Trophoblast cell (in vitro differentiated cells and primary cell): ENCODE measurements at regions not wholly inside any gene's neighbourhood (a gene's known extent, or its start where the extent isn't known, plus 50 kb on each side); places are given as distances from the start of the nearest gene placed in this dataset.
"Not testable (repeated sequence)": the region's sequence is repeated elsewhere in the genome, so short reads cannot be mapped to it uniquely, and the experiment has no call there.

Experiments used
- DNase-seq, 2 donors: peaks; one replicate each; pipeline ENCODE4 v3.0.0-alpha.2; 2016
- H2AFZ ChIP-seq: 2 replicates; pipeline ENCODE4 v1.6.1; 2013; ENCODE audit warnings: low read length, moderate library complexity, mild to moderate bottlenecking; ENCODE audit not compliant: insufficient read depth, poor library complexity
- H2AK5ac ChIP-seq: 2 replicates; pipeline ENCODE4 v1.6.1; 2013; ENCODE audit warnings: mild to moderate bottlenecking, low read length
- H2BK120ac ChIP-seq: 2 replicates; pipeline ENCODE4 v1.6.1; 2013; ENCODE audit warnings: low read length, mild to moderate bottlenecking, moderate library complexity; ENCODE audit not compliant: insufficient read depth, poor library complexity
- H2BK12ac ChIP-seq: 2 replicates; pipeline ENCODE4 v1.6.1; 2013; ENCODE audit warnings: mild to moderate bottlenecking, low read length, moderate library complexity
- H2BK5ac ChIP-seq: 2 replicates; pipeline ENCODE4 v1.6.1; 2013; ENCODE audit warnings: low read length, low read depth, moderate library complexity, mild to moderate bottlenecking; ENCODE audit not compliant: poor library complexity
- H3K14ac ChIP-seq: 2 replicates; pipeline ENCODE4 v1.6.1; 2013; ENCODE audit warnings: mild to moderate bottlenecking, low read length
- H3K18ac ChIP-seq: 2 replicates; pipeline ENCODE4 v1.6.1; 2013; ENCODE audit warnings: mild to moderate bottlenecking, low read length
- H3K23ac ChIP-seq: 2 replicates; pipeline ENCODE4 v1.6.1; 2013; ENCODE audit warnings: low read length
- H3K27ac ChIP-seq: 2 replicates; pipeline ENCODE4 v1.5.1; 2013; ENCODE audit warnings: low read depth, mild to moderate bottlenecking, inconsistent platforms, low read length, moderate library complexity
- H3K27me3 ChIP-seq: 2 replicates; pipeline ENCODE4 v1.6.1; 2013; ENCODE audit warnings: inconsistent platforms, mild to moderate bottlenecking, low read length, moderate library complexity; ENCODE audit not compliant: insufficient read depth
- H3K36me3 ChIP-seq, 2 experiments: 1 replicate in 1 of 2; 2 replicates in 1 of 2; pipeline ENCODE4 v1.6.1; 2013; ENCODE audit warnings: low read length in 2 of 2, mild to moderate bottlenecking in 2 of 2, moderate library complexity in 1 of 2; ENCODE audit not compliant: insufficient read depth in 2 of 2, control insufficient read depth in 1 of 2
- H3K4ac ChIP-seq: 2 replicates; pipeline ENCODE4 v1.6.1; 2013; ENCODE audit warnings: low read depth, mild to moderate bottlenecking, low read length, moderate library complexity
- H3K4me1 ChIP-seq, 2 experiments: 1 replicate in 1 of 2; 2 replicates in 1 of 2; pipeline ENCODE4 v1.6.1; 2013; ENCODE audit warnings: low read length in 2 of 2, mild to moderate bottlenecking in 2 of 2, moderate library complexity in 1 of 2; ENCODE audit not compliant: insufficient read depth in 2 of 2, control insufficient read depth in 1 of 2
- H3K4me2 ChIP-seq: 2 replicates; pipeline ENCODE4 v1.6.1; 2013; ENCODE audit warnings: inconsistent platforms, mild to moderate bottlenecking, low read length, moderate library complexity
- H3K4me3 ChIP-seq: 2 replicates; pipeline ENCODE4 v1.5.1; 2013; ENCODE audit warnings: mild to moderate bottlenecking, low read depth, low read length, inconsistent platforms
- H3K79me1 ChIP-seq: one replicate; pipeline ENCODE4 v1.6.1; 2013; ENCODE audit warnings: low read length
- H3K79me2 ChIP-seq: 2 replicates; pipeline ENCODE4 v1.6.1; 2013; ENCODE audit warnings: low read length, mild to moderate bottlenecking; ENCODE audit not compliant: control insufficient read depth, insufficient read depth, poor library complexity
- H3K9ac ChIP-seq: 2 replicates; pipeline ENCODE4 v1.6.1; 2013; ENCODE audit warnings: mild to moderate bottlenecking, low read length
- H3K9me3 ChIP-seq: 2 replicates; pipeline ENCODE4 v1.6.1; 2013; ENCODE audit warnings: low read depth, mild to moderate bottlenecking, control low read depth, inconsistent platforms, low read length; ENCODE audit not compliant: insufficient read depth
- H4K12ac ChIP-seq: 2 replicates; pipeline ENCODE4 v1.6.1; 2013; ENCODE audit warnings: low read depth, mild to moderate bottlenecking, low read length, moderate library complexity
- H4K8ac ChIP-seq: 2 replicates; pipeline ENCODE4 v1.6.1; 2013; ENCODE audit warnings: low read depth, mild to moderate bottlenecking, low read length, moderate library complexity
- H4K91ac ChIP-seq: one replicate; pipeline ENCODE4 v1.6.1; 2013; ENCODE audit warnings: low read depth, mild to moderate bottlenecking, low read length, moderate library complexity
- WGBS: extraction: QIAGEN DNeasy Blood & Tissue Kit; methylation state at CpG from one replicate; pipeline ENCODE4 v1.1.7; 2013; ENCODE audit warnings: missing lambda C conversion rate; ENCODE audit not compliant: insufficient read length, insufficient coverage; ENCODE audit errors: extremely low coverage; 5-methylcytosine and 5-hydroxymethylcytosine counted together

GRCh38 chr11:106172386-106172991 is 95.0 kb downstream of the AASDHPPT start:
- no peak overlapping the region for H4K8ac ChIP-seq
- no CpG with 5 or more reads among the region's 4 CpGs for WGBS
- no peaks in the 10 kb centered on the region for H3K9me3 ChIP-seq
- H2BK12ac ChIP-seq, result no peak overlapping the region
- no peak overlapping the region for H2AFZ ChIP-seq
- H4K91ac ChIP-seq, result no peak overlapping the region
- no peak overlapping the region for H2BK120ac ChIP-seq
- H3K4me2 ChIP-seq, result no peak overlapping the region
- no peak overlapping the region for H3K23ac ChIP-seq
- no peak overlapping the region for H3K18ac ChIP-seq
- H3K36me3 ChIP-seq, result no peaks in the 10 kb centered on the region
- no peaks in the 10 kb centered on the region for H3K27me3 ChIP-seq
- no peak overlapping the region for H3K4ac ChIP-seq
- no peaks in the 10 kb centered on the region for H3K4me1 ChIP-seq
- no peak overlapping the region for H2AK5ac ChIP-seq
- no peak overlapping the region for H3K14ac ChIP-seq
- H3K4me3 ChIP-seq, result no peak overlapping the region
- H3K79me1 ChIP-seq, result no peaks in the 10 kb centered on the region
- no peaks in the 10 kb centered on the region for H3K79me2 ChIP-seq
- no peak overlapping the region for H4K12ac ChIP-seq
- H3K27ac ChIP-seq, result no peak overlapping the region
- H3K9ac ChIP-seq, result no peak overlapping the region
- DNase-seq, result peak; percentile 34 to 82
- no peak overlapping the region for H2BK5ac ChIP-seq

- H3K36me3 ChIP-seq, result no peaks in the 10 kb centered on the region
- no peak overlapping the region for H2BK5ac ChIP-seq
- H3K14ac ChIP-seq, result no peak overlapping the region
- H2BK12ac ChIP-seq, result no peak overlapping the region
- H2AK5ac ChIP-seq, result no peak overlapping the region
- H3K4me1 ChIP-seq, result no peaks in the 10 kb centered on the region
- no peak overlapping the region for H4K91ac ChIP-seq
- no peak overlapping the region for H4K12ac ChIP-seq
- H3K4me3 ChIP-seq, result no peak overlapping the region
- no peak overlapping the region for H4K8ac ChIP-seq
- no peaks in the 10 kb centered on the region for H3K9me3 ChIP-seq
- H3K27ac ChIP-seq, result no peak overlapping the region
- no peak overlapping the region for H2AFZ ChIP-seq
- H3K23ac ChIP-seq, result no peak overlapping the region
- WGBS, result no CpG with 5 or more reads among the region's 2 CpGs
- no peak overlapping the region for H3K9ac ChIP-seq
- H3K27me3 ChIP-seq, result no peaks in the 10 kb centered on the region
- peak in 1 of 2 donors; percentile 37 for DNase-seq
- H3K4me2 ChIP-seq, result no peak overlapping the region
- no peak overlapping the region for H3K18ac ChIP-seq
- H3K79me2 ChIP-seq, result no peaks in the 10 kb centered on the region
- H3K4ac ChIP-seq, result no peak overlapping the region
- H2BK120ac ChIP-seq, result no peak overlapping the region
- no peaks in the 10 kb centered on the region for H3K79me1 ChIP-seq
Measured at GRCh38 chr11:106173291-106173690, 95.8 kb downstream of the AASDHPPT start.

GRCh38 chr11:106174003-106174402 is 96.5 kb downstream of the AASDHPPT start:
- H3K9ac ChIP-seq, H4K91ac ChIP-seq, H3K36me3 ChIP-seq, H2AK5ac ChIP-seq, H3K18ac ChIP-seq, H2BK5ac ChIP-seq, H3K4ac ChIP-seq, H3K4me1 ChIP-seq, H3K14ac ChIP-seq, H3K27ac ChIP-seq, DNase-seq, H3K79me2 ChIP-seq, H4K8ac ChIP-seq, H3K4me2 ChIP-seq, H3K27me3 ChIP-seq, H2BK120ac ChIP-seq, H2BK12ac ChIP-seq, H3K4me3 ChIP-seq, H3K9me3 ChIP-seq, H2AFZ ChIP-seq, H3K79me1 ChIP-seq, H4K12ac ChIP-seq, H3K23ac ChIP-seq: not testable (repeated sequence)
- WGBS, result no CpG with 5 or more reads among the region's 4 CpGs

- H4K12ac ChIP-seq, result no peak overlapping the region
- no peak overlapping the region for H3K4me3 ChIP-seq
- H3K23ac ChIP-seq, result no peak overlapping the region
- no peak overlapping the region for H4K91ac ChIP-seq
- no peaks in the 10 kb centered on the region for H3K4me1 ChIP-seq
- H3K18ac ChIP-seq, result no peak overlapping the region
- no peaks in the 10 kb centered on the region for H3K9me3 ChIP-seq
- no peaks in the 10 kb centered on the region for H3K36me3 ChIP-seq
- no peak overlapping the region for H2BK120ac ChIP-seq
- no peak overlapping the region for H3K14ac ChIP-seq
- H2BK5ac ChIP-seq, result no peak overlapping the region
- H4K8ac ChIP-seq, result no peak overlapping the region
- no peak overlapping the region for H3K4ac ChIP-seq
- H2AFZ ChIP-seq, result no peak overlapping the region
- no peaks in the 10 kb centered on the region for H3K79me1 ChIP-seq
- H3K79me2 ChIP-seq, result no peaks in the 10 kb centered on the region
- H2AK5ac ChIP-seq, result no peak overlapping the region
- no peak overlapping the region for H2BK12ac ChIP-seq
- no peak overlapping the region for H3K9ac ChIP-seq
- no peaks in the 10 kb centered on the region for H3K27me3 ChIP-seq
- WGBS, result no CpG with 5 or more reads among the region's 17 CpGs
- no peak overlapping the region for H3K4me2 ChIP-seq
- no peak for DNase-seq
- no peak overlapping the region for H3K27ac ChIP-seq
Measured at GRCh38 chr11:106176817-106177216, 99.4 kb downstream of the AASDHPPT start.
